H7 (cell line): ENCODE measurements at regions not wholly inside any gene's neighbourhood (a gene's known extent, or its start where the extent isn't known, plus 50 kb on each side); places are given as distances from the start of the nearest gene placed in this dataset.

Experiments used
- DNase-seq: peaks from one replicate; pipeline ENCODE4 v3.0.0; 2012
- H3K27me3 ChIP-seq: 2 replicates; pipeline ENCODE4 v1.6.0; 2011; ENCODE audit warnings: mild to moderate bottlenecking, low read length; ENCODE audit not compliant: control insufficient read depth, insufficient read depth
- H3K36me3 ChIP-seq: replicated peaks from 2 replicates; pipeline ENCODE4 v1.5.1; 2011; ENCODE audit warnings: low read length; ENCODE audit not compliant: control insufficient read depth, insufficient read depth
- H3K4me3 ChIP-seq: 2 replicates; pipeline ENCODE4 v1.5.1; 2011; ENCODE audit warnings: low read depth, mild to moderate bottlenecking, control low read depth, low read length, moderate library complexity; ENCODE audit not compliant: insufficient read depth

DNA sequence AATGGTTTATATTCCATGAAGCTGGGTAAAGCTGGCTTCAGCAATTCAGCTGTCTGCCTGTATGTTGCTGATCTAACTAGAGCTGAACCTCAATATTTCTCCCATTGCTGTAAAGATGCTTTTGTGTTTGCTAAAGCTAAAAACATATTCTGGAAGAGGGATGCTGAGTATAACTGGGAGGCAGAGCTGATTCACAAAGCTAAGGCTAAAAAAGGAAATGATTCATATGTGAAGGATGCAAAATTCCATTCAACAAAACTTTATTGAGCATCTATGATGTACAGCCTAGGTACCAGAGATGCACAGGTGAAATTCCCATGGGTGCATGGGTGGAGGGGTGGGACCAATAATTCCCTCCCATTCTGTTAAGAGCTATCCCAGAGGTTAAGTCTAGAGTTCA lies 193.9 kb downstream of the KIF18A start:
- H3K27me3 ChIP-seq, result no peaks in the 10 kb centered on the region
- no peak overlapping the region for H3K4me3 ChIP-seq
- no peaks in the 10 kb centered on the region for H3K36me3 ChIP-seq
- no peak for DNase-seq

GRCh38 chr11:27913650-27914049 lies 194.3 kb downstream of the KIF18A start:
- no peak for DNase-seq
- Histone ChIP-seq H3K36me3 (no peaks in the 10 kb centered on the region), H3K27me3 (no peaks in the 10 kb centered on the region), H3K4me3 (no peak overlapping the region)

DNA sequence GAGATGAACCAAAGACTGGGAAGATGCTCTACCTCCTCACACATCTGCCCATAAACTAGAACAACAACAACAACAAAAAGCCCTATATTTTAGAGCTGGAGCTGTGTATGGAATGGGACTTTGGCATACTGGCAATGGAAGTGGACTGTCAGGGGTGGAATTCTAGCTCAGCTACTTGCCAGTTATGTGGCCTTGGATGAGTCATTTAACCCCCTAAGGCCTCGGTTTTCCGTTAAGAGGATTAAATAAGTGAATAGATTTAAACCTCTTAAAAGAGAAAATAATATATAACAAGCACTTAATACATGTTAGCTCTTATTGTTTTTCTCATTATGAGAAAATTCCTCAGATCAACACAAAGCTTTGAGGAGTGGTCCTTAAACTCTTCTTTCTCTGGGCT lies 195.0 kb downstream of the KIF18A start:
- no peak overlapping the region for H3K4me3 ChIP-seq
- H3K36me3 ChIP-seq, result no peaks in the 10 kb centered on the region
- no peak for DNase-seq
- no peaks in the 10 kb centered on the region for H3K27me3 ChIP-seq

DNA sequence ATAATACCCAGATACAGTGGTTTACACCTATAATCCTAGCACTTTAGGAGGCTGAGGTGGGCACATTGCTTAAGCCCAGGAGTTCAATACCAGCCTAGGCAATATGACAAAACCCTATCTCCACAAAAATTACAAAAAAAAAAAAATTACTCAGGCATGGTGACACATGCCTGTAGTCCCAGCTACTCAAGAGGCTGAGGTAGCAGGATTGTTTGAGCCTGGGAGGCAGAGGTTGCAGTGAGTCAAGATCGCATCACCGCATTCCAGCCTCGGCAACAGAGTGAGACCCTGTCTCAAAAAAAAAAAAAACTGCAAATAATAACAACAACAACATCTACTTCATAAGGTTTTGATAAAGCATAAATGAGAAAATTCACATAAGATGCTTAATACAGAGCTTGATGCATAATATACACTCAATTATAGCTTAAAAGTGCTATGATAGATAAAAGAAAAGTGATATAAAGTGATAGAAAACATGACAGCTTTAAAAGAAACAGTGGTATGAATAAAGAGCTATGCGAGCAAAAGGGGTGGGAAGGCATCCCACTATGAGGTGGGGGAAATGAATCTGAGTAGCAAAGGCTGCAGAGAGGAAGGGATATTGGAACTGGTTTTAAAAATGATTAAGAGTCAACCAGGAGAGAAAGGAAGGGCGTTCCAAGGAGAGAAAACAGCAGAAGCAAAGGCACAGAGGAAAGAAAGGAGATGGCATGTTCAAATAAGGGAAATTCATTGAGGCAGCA lies 197.6 kb downstream of the KIF18A start:
- H3K4me3 ChIP-seq, result no peak overlapping the region
- no peaks in the 10 kb centered on the region for H3K36me3 ChIP-seq
- DNase-seq, result no peak
- H3K27me3 ChIP-seq, result no peaks in the 10 kb centered on the region

GRCh38 chr11:27909386-27909785 lies 198.6 kb downstream of the KIF18A start:
- no peaks in the 10 kb centered on the region for H3K27me3 ChIP-seq
- no peak for DNase-seq

GRCh38 chr11:27908621-27909020 lies 199.3 kb downstream of the KIF18A start:
- Histone ChIP-seq H3K36me3 (no peaks in the 10 kb centered on the region), H3K27me3 (no peaks in the 10 kb centered on the region), H3K4me3 (no peak overlapping the region)
- no peak for DNase-seq

More at GRCh38 chr11:27909386-27909785, 198.6 kb downstream of the KIF18A start:
- Histone ChIP-seq H3K36me3 (no peaks in the 10 kb centered on the region), H3K4me3 (no peak overlapping the region)

GRCh38 chr11:27907530-27907929 lies 200.4 kb downstream of the KIF18A start:
- DNase-seq, result no peak
- no peaks in the 10 kb centered on the region for H3K27me3 ChIP-seq
- H3K4me3 ChIP-seq, result no peak overlapping the region
- no peaks in the 10 kb centered on the region for H3K36me3 ChIP-seq

DNA sequence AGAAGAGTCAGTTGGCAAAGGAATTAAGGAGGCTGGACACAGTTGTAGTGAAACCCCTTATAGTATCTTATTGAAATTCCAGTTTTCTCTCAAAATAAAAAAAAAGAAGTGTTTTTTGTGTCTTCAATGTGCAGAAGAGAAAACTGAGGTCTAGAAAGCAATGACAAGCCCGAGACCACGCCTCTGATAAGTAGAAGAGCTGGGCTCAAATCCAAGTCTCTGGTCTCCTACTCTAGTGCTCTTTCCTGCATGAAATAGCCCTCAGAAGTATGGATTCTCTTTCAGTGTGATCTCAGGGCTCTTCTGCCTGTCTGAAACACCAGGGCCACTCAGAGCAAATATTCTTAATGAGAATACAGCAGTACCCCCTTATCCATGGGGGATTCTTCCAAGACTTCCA lies 200.9 kb downstream of the KIF18A start:
- no peak for DNase-seq
- Histone ChIP-seq H3K36me3 (no peaks in the 10 kb centered on the region), H3K27me3 (no peaks in the 10 kb centered on the region), H3K4me3 (no peak overlapping the region)

DNA sequence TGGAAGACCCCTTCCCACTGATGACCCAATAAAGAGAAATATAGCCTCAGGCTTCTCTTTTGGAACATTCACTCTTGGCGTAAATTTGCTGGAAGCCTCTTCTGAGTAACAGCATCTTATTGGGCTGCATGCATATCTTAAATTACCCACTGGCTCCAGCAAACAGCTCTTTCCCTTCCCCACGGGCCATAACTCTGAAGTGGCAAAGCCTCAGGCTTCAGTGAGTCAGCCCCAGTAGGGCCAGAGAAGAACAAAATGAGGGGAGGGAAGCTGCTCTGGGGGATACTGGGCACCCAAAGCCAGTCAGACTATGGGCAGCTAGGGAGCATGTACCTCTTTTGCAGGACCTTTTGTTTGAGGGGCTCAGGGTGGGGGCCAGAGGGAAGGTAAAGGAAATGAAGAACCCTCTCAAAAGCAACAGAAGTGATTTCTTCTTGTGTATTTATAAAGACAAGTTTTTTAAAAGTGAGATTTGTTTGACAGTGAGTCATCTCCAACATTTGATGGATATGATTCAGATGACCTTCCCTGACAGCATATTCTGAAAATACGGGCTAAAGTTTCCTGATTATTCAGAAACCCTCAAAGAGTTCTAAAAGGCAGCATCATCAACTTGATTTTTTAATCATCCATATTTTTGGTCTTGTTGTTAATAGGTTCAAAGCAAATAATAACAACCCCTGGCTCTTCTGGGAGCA lies 203.4 kb downstream of the KIF18A start:
- no peak overlapping the region for H3K4me3 ChIP-seq
- H3K36me3 ChIP-seq, result no peaks in the 10 kb centered on the region
- no peak for DNase-seq
- no peaks in the 10 kb centered on the region for H3K27me3 ChIP-seq

DNA sequence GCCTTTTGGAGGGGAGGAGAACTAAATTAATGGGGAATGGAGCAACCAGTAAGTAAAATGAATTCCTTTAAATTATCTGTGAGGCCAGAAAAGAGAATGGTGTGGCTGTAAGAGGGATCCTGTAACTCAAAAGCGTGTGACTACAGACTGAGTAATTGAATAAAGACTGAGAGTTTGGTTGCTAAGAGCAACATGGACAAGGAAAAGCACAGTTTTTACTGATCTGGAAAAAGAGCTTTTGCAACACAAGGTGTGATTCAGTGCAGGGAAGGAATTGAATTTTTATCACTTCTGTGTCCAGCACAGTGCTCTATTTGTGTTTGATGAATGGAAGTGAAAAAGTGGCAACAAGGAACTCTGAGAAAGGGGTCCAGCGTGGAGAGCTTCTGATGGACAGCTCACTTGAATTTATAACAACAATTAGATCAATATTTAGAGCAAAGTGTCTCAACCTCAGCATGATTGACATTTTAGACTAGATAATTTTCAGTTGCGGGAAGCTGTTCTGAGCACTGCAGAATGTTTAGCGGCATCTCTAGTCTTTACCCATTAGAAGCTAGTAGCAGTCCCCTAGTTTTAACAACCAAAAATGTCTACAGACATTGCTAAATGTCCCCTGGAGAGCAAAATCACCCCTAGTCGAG lies 202.8 kb upstream of the BDNF start:
- DNase-seq, result no peak
- no peak overlapping the region for H3K4me3 ChIP-seq
- no peaks in the 10 kb centered on the region for H3K36me3 ChIP-seq
- no peaks in the 10 kb centered on the region for H3K27me3 ChIP-seq

DNA sequence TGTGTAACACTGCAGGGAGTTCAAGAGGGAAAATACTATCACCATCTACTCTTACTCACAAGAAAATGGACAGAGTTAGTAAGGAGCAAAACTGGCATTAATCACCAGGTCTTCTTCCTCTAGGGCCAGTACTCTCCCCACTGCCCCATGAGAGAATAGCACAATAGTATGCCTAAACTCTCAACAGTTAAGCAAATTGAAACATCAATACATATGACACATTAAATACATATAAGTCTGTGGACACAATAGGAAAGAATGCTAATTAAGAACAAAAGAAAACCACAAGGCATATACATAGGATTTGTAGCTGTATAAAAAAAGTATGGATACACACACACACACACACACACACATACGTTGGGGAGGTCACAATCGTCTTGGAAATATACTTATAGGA lies 197.9 kb upstream of the BDNF start:
- H3K4me3 ChIP-seq, result no peak overlapping the region
- no peak for DNase-seq
- H3K36me3 ChIP-seq, result no peaks in the 10 kb centered on the region
- no peaks in the 10 kb centered on the region for H3K27me3 ChIP-seq

DNA sequence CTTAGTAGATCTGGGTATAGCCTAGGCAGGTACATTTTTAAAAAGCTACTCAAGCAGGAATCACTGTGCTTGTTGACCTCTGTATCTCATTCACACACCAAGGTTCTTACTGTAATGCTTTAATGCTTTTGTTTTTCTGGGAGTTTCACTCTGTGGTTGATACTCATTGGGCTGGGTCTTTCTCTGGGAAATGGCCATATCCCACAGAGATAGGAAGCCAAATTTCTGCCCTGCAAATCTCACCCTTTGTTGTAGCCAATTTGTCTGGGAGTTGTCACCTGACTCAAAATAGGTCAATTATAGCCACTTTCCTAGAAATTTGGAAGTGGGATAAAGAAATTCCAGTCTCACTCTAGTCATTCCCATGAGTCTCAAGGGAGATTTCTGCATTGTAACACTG lies 195.8 kb upstream of the BDNF start:
- Histone ChIP-seq H3K4me3 (no peak overlapping the region), H3K36me3 (no peaks in the 10 kb centered on the region), H3K27me3 (no peaks in the 10 kb centered on the region)
- DNase-seq, result no peak

- DNase-seq, result no peak
Observed at GRCh38 chr11:27894552-27894951, 194.3 kb upstream of the BDNF start.

GRCh38 chr11:27886857-27887256 lies 186.6 kb upstream of the BDNF start:
- H3K27me3 ChIP-seq, result no peaks in the 10 kb centered on the region
- no peak overlapping the region for H3K4me3 ChIP-seq
- H3K36me3 ChIP-seq, result no peaks in the 10 kb centered on the region
- no peak for DNase-seq

More at GRCh38 chr11:27894552-27894951, 194.3 kb upstream of the BDNF start:
- H3K4me3 ChIP-seq, result no peak overlapping the region
- no peaks in the 10 kb centered on the region for H3K27me3 ChIP-seq
- H3K36me3 ChIP-seq, result no peaks in the 10 kb centered on the region

GRCh38 chr11:27882066-27882697 lies 181.9 kb upstream of the BDNF start:
- no peaks in the 10 kb centered on the region for H3K27me3 ChIP-seq
- no peak overlapping the region for H3K4me3 ChIP-seq
- H3K36me3 ChIP-seq, result no peaks in the 10 kb centered on the region
- no peak for DNase-seq
